CD4-positive, CD25-positive, alpha-beta regulatory T cell (primary cell): ENCODE measurements at regions not wholly inside any gene's neighbourhood (a gene's known extent, or its start where the extent isn't known, plus 50 kb on each side); places are given as distances from the start of the nearest gene placed in this dataset.

ENCODE experiments used
- ATAC-seq, 2 donors: fragments of 150-1000 bp; cut with Tn5 transposase; one replicate each; pipeline ENCODE4 v1.10.0; 2021; ENCODE audit warnings: low read depth in 2 of 2, moderate number of reproducible peaks in 2 of 2, moderate library complexity in 1 of 2
- DNase-seq, 3 donors: peaks; one replicate each; pipeline versions ENCODE4 v3.0.0 to v3.0.0-alpha.2; 2012 to 2022; ENCODE audit warnings: mixed read lengths in 1 of 3
- H3K27ac ChIP-seq: one replicate; pipeline ENCODE4 v1.7.0; 2013; ENCODE audit warnings: mild to moderate bottlenecking, low read length; ENCODE audit not compliant: insufficient read depth, poor library complexity, severe bottlenecking
- H3K27me3 ChIP-seq: one replicate; pipeline ENCODE4 v1.7.0; 2013; ENCODE audit warnings: low read length; ENCODE audit not compliant: control insufficient read depth, insufficient read depth
- H3K36me3 ChIP-seq: one replicate; pipeline ENCODE4 v1.7.0; 2013; ENCODE audit warnings: mild to moderate bottlenecking, low read length, moderate library complexity; ENCODE audit not compliant: control insufficient read depth, insufficient read depth
- H3K4me1 ChIP-seq: 2 replicates; pipeline ENCODE4 v1.7.0; 2013; ENCODE audit warnings: mild to moderate bottlenecking, low read length; ENCODE audit not compliant: insufficient read depth, control insufficient read depth, poor library complexity, severe bottlenecking
- H3K4me3 ChIP-seq: one replicate; pipeline ENCODE4 v1.7.0; 2013; ENCODE audit warnings: low read depth, mild to moderate bottlenecking, low read length, moderate library complexity
- H3K9me3 ChIP-seq, 2 experiments: 1 replicate in 1 of 2; 2 replicates in 1 of 2; pipeline ENCODE4 v1.7.0; 2013; ENCODE audit warnings: low read length in 2 of 2, mild to moderate bottlenecking in 1 of 2, moderate library complexity in 1 of 2; ENCODE audit not compliant: control insufficient read depth in 2 of 2
- H3K27ac Mint-ChIP-seq, 3 donors: one replicate each; pipeline ENCODE4 v1.8.0; 2020 to 2022; ENCODE audit warnings: mild to moderate bottlenecking in 3 of 3, mixed read lengths in 3 of 3, moderate library complexity in 2 of 3
- H3K27me3 Mint-ChIP-seq: one replicate; pipeline ENCODE4 v1.8.0; 2022; ENCODE audit warnings: mild to moderate bottlenecking, mixed read lengths
- H3K36me3 Mint-ChIP-seq: one replicate; pipeline ENCODE4 v1.8.0; 2020; ENCODE audit warnings: mixed read lengths
- H3K4me1 Mint-ChIP-seq, 4 donors: one replicate each; pipeline ENCODE4 v1.8.0; 2020 to 2022; ENCODE audit warnings: mixed read lengths in 4 of 4, mild to moderate bottlenecking in 1 of 4
- H3K4me3 Mint-ChIP-seq, 4 donors: one replicate each; pipeline ENCODE4 v1.8.0; 2020 to 2022; ENCODE audit warnings: mild to moderate bottlenecking in 4 of 4, mixed read lengths in 4 of 4, moderate library complexity in 3 of 4
- H3K9me3 Mint-ChIP-seq, 7 donors: one replicate each; pipeline ENCODE4 v1.8.0; 2020 to 2022; ENCODE audit warnings: mixed read lengths in 7 of 7, mild to moderate bottlenecking in 3 of 7, moderate library complexity in 2 of 7

DNA sequence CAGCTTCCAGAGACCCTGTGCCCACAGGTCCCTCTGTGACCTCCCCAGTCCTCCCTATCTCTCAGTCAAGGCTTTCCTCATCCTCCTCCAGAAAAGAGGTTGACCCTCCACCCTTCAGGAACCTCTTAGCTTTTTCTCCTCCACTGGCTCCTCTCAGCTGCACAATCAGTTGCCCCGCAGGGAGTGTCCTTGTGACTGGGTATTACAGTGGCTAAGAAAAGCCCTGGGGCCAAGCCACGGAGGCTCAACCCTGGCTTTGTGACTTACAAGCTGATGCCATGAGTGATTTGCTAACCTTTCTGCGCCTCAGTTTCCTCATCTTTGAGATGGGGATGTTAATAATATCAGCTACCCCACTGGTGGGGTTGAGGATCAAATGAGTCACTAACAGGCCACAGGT is 66.4 kb upstream of the ZMIZ1 start:
- Mint-ChIP-seq H3K27me3 (peaks cover 7% of the 10 kb centered on the region), H3K4me1 (peaks cover 0 to 12% (median 0%) of the 10 kb centered on the region in 4 donors), H3K36me3 (no peaks in the 10 kb centered on the region), H3K27ac (no peak overlapping the region), H3K9me3 (no peaks in the 10 kb centered on the region), H3K4me3 (no peak overlapping the region)
- ATAC-seq = no peak
- Histone ChIP-seq H3K9me3 (no peaks in the 10 kb centered on the region), H3K4me1 (peaks cover 6% of the 10 kb centered on the region), H3K36me3 (no peaks in the 10 kb centered on the region), H3K27me3 (no peaks in the 10 kb centered on the region), H3K27ac (no peak overlapping the region), H3K4me3 (no peak overlapping the region)
- no peak for DNase-seq

DNA sequence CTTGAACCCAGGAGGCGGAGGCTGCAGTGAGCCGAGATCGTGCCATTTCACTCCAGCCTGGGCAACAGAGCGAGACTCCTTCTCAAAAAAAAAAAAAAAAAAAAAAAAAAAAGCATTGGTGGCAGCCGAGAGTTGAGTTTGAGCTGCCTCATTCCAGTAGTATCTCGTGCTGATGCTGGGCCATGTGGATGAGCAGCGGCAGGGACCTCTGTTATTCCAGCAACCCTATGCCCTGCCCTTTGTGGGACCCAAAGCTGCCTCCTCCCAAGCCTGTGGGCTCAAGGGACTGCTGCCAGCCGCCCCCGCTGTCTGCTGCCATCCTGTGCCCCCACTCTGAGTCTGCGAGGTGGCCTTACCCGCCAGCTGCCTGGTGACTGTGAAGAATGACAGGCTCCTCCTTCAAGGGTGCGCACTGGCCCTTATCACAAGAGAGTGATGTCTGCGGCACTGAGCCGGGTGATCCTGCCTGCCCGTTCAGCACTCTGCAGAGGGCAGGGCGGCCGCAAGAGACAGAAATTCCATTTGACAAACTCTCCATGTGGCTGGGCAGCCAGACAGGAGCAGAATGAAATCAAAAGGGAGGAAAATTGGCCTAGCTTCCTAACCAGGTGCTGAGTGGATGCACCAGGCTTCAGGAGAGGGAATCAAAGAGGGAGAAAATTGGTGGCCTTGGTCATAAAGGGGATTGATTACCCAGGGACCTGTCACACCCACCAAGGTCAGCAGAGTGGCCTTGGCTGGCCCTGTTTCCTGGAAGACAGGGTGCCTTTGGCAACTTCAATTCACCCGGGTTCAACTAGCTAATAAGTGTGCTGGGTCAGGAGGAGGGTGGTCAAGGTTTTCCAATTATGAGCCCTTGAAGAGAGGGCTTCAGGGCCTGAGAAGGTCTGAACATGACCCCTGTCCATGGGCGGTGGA is 65.3 kb upstream of the ZMIZ1 start:
- Mint-ChIP-seq H3K4me1 (peaks cover 0 to 16% (median 0%) of the 10 kb centered on the region in 4 donors), H3K9me3 (no peaks in the 10 kb centered on the region), H3K4me3 (no peak overlapping the region), H3K27ac (peak overlapping the region in 1 of 3 donors; percentile 20), H3K27me3 (peaks cover 7% of the 10 kb centered on the region), H3K36me3 (no peaks in the 10 kb centered on the region)
- no peaks in the 10 kb centered on the region for H3K27me3 ChIP-seq
- H3K4me3 ChIP-seq = no peak overlapping the region
- no peak overlapping the region for H3K27ac ChIP-seq
- peaks cover 6% of the 10 kb centered on the region for H3K4me1 ChIP-seq
- H3K36me3 ChIP-seq = no peaks in the 10 kb centered on the region
- ATAC-seq (no peak), DNase-seq (no peak)
- no peaks in the 10 kb centered on the region for H3K9me3 ChIP-seq

- H3K4me1 Mint-ChIP-seq = peaks cover 0 to 19% (median 0%) of the 10 kb centered on the region in 4 donors
Measured at GRCh38 chr10:79004311-79004710, 64.5 kb upstream of the ZMIZ1 start.

DNA sequence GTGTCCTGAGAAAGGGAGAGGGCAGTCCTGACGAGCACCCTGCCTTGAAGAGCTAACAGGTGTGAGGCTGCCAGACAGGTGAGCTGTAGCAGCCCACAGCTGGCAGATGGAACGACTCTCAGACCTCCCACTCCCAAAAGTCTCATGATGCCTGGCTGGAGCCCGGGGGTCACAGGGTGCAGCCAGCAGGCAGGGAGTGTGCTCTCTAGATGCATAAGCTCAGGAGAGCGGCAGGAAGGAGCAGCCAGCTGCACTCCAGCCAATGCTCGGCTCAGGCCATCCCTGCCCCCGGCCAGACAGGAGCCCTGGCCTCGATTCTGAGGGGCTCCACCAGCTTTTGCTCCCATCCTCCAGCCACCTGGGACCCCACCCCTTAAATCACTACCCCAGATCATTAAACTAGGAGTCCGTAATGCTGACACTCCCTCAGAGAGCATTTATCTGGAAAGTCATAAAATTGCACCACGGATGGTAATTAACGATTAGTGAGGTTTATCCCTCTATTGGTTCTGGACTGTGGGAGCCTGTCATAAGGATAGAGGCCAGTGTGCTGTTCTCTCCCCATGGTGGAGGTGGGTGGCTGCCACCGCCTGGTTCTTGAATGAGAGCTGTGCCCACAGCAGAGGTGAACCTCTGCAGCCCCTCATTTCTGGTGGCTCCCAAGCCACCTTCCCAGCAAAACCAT is 63.5 kb upstream of the ZMIZ1 start:
- no peaks in the 10 kb centered on the region for H3K36me3 Mint-ChIP-seq
- no peak overlapping the region for H3K4me3 ChIP-seq
- H3K4me1 ChIP-seq = peaks cover 6% of the 10 kb centered on the region
- no peaks in the 10 kb centered on the region for H3K9me3 ChIP-seq
- no peak overlapping the region for H3K27ac ChIP-seq
- H3K9me3 Mint-ChIP-seq = no peaks in the 10 kb centered on the region
- H3K4me3 Mint-ChIP-seq = no peak overlapping the region
- peaks cover 7% of the 10 kb centered on the region for H3K27me3 Mint-ChIP-seq
- H3K4me1 Mint-ChIP-seq = peaks cover 0 to 19% (median 0%) of the 10 kb centered on the region in 4 donors
- no peak for ATAC-seq
- H3K27ac Mint-ChIP-seq = peak overlapping the region in 2 of 3 donors; percentile 6 to 85
- no peaks in the 10 kb centered on the region for H3K36me3 ChIP-seq
- DNase-seq = no peak
- no peaks in the 10 kb centered on the region for H3K27me3 ChIP-seq

More at GRCh38 chr10:79004311-79004710, 64.5 kb upstream of the ZMIZ1 start:
- Histone ChIP-seq H3K4me1 (peaks cover 6% of the 10 kb centered on the region), H3K36me3 (no peaks in the 10 kb centered on the region), H3K4me3 (no peak overlapping the region), H3K9me3 (no peaks in the 10 kb centered on the region), H3K27me3 (no peaks in the 10 kb centered on the region), H3K27ac (no peak overlapping the region)
- H3K27me3 Mint-ChIP-seq = peaks cover 7% of the 10 kb centered on the region
- H3K36me3 Mint-ChIP-seq = no peaks in the 10 kb centered on the region
- H3K4me3 Mint-ChIP-seq = no peak overlapping the region
- DNase-seq = no peak
- peak overlapping the region in 2 of 3 donors; percentile 6 to 61 for H3K27ac Mint-ChIP-seq
- H3K9me3 Mint-ChIP-seq = no peaks in the 10 kb centered on the region
- no peak for ATAC-seq

DNA sequence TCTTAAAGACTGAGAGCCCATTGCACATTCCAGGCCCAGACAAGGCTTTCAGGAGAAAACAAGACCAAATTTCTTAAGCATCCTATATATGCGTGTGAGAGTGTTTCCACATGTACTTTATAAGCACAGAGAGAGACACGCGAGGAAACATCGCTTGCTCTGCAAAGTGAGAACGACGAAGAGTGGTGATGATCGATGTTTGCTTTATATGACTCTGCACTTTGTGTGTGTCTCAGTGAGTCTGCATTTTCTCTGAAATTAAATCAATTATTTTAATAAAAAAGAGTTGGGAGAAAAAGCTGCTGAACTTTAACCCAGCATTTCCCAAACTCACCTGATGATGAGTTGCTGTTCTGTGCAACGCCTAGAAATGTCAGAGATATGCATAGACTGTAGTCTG is 61.7 kb upstream of the ZMIZ1 start:
- H3K36me3 ChIP-seq = no peaks in the 10 kb centered on the region
- Mint-ChIP-seq H3K9me3 (no peaks in the 10 kb centered on the region), H3K36me3 (no peaks in the 10 kb centered on the region), H3K27ac (peak overlapping the region in 1 of 3 donors; percentile 84), H3K27me3 (peaks cover 7% of the 10 kb centered on the region), H3K4me1 (peaks cover 0 to 13% (median 0%) of the 10 kb centered on the region in 4 donors), H3K4me3 (no peak overlapping the region)
- no peaks in the 10 kb centered on the region for H3K9me3 ChIP-seq
- DNase-seq = no peak
- H3K4me1 ChIP-seq = no peaks in the 10 kb centered on the region
- no peaks in the 10 kb centered on the region for H3K27me3 ChIP-seq
- H3K4me3 ChIP-seq = no peak overlapping the region
- H3K27ac ChIP-seq = no peak overlapping the region
- ATAC-seq = no peak

DNA sequence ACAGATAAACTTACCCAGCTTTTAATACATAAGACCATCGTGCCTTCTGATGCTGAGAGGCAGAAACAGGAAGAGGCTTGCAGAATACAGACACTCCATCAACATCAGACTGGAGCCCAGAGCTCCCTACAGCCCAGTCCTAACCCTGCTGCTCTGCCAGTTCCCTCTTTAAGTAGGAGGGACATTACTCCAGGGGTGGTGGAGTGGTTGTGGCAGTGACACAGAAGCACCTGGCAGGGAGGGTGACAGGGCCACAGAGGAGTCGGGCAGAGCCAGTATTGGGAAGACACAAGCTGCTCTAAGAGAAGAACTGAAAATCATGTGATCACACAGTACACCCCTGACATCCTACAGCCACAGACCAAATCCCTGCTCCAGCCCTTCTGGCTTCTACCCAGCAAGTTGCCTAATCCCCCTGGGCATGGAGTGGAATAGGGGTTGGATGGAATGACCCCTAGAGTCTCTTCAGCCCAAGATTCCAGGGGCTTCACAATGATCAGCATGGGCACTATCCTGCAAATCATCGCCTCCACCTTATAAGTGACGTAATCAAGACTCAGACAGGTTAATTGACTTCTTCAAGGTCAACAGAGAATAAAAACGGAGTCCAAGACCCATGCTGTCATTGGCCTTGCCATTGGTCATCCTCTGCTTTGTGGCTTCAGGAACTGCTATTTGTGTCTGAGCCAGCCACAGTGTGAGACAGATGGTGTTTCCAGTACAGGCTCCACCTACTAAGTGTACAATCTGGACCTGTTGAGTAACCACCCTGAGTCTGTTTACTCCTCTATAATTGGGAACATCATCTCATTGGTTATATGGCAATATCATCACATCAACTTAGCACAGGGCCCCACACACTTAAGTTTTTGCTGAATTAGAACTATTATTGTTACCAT is 61.1 kb upstream of the ZMIZ1 start:
- Mint-ChIP-seq H3K36me3 (no peaks in the 10 kb centered on the region), H3K27me3 (peaks cover 7% of the 10 kb centered on the region), H3K27ac (peak overlapping the region in 1 of 3 donors; percentile 11), H3K9me3 (no peaks in the 10 kb centered on the region), H3K4me3 (no peak overlapping the region), H3K4me1 (peaks cover 0 to 13% (median 0%) of the 10 kb centered on the region in 4 donors)
- no peak for ATAC-seq
- H3K27me3 ChIP-seq = no peaks in the 10 kb centered on the region
- H3K36me3 ChIP-seq = no peaks in the 10 kb centered on the region
- no peak overlapping the region for H3K27ac ChIP-seq
- no peaks in the 10 kb centered on the region for H3K9me3 ChIP-seq
- no peak for DNase-seq
- H3K4me3 ChIP-seq = no peak overlapping the region
- H3K4me1 ChIP-seq = no peaks in the 10 kb centered on the region

- ATAC-seq (no peak), DNase-seq (no peak)
- H3K9me3 ChIP-seq = no peaks in the 10 kb centered on the region
- H3K36me3 Mint-ChIP-seq = no peaks in the 10 kb centered on the region
- no peaks in the 10 kb centered on the region for H3K4me1 ChIP-seq
- no peaks in the 10 kb centered on the region for H3K27me3 ChIP-seq
- H3K27me3 Mint-ChIP-seq = peaks cover 4% of the 10 kb centered on the region
- H3K27ac Mint-ChIP-seq = no peak overlapping the region
- H3K4me3 Mint-ChIP-seq = no peak overlapping the region
- no peak overlapping the region for H3K27ac ChIP-seq
- no peaks in the 10 kb centered on the region for H3K9me3 Mint-ChIP-seq
- no peak overlapping the region for H3K4me3 ChIP-seq
- no peaks in the 10 kb centered on the region for H3K36me3 ChIP-seq
- peaks cover 0 to 13% (median 0%) of the 10 kb centered on the region in 4 donors for H3K4me1 Mint-ChIP-seq
Measured at GRCh38 chr10:79009145-79009544, 59.6 kb upstream of the ZMIZ1 start.
